Hindlimb muscle (tissue), 1 donor: ENCODE measurements at regions not wholly inside any gene's neighbourhood (a gene's known extent, or its start where the extent isn't known, plus 50 kb on each side); places are given as distances from the start of the nearest gene placed in this dataset.
"Not testable (repeated sequence)": the region's sequence is repeated elsewhere in the genome, so short reads cannot be mapped to it uniquely, and the experiment has no call there.

ENCODE experiments used
- DNase-seq: peaks from one replicate; pipeline ENCODE4 v3.0.0-alpha.2; 2013

DNA sequence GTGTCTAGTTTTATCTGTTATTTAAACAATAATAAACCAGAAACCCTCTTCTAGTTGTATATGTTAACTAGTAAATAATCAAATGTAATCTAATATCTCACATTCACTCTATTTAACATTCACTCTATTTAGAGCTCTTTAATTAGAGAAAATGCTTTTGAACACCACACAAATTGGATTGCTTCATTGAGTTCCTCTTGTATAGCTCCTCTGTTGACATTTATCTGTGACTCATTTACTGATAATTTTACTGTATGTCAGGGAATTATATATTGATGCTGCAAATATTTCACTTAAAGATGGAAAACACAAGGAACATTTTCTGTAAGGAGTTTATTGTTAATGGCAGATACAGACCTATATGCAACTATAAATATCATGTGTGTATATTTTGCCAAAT lies 594.6 kb downstream of the COL12A1 start:
- DNase-seq = no peak

DNA sequence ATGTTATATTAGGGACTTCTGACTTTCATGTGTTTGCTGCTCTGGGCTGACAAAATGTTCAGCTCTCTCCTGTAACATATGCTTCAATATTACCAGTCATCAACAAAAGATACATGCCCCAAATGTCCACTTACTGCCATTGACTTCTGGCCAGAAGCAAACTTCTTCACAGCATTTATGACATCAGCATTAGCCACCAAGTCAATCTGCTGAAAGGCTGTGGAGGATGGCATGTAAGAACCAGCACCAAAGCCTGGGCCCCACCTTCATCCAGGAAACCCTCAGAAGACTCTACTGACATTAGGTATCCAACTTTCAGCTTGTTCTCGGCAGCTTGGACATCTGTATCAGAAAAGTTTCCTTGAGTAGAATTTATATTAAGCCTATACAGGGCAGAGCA lies 595.5 kb downstream of the COL12A1 start:
- no peak for DNase-seq

- no peak for DNase-seq
Measured at GRCh38 chr6:74609871-74610270, 596.0 kb downstream of the COL12A1 start.

DNA sequence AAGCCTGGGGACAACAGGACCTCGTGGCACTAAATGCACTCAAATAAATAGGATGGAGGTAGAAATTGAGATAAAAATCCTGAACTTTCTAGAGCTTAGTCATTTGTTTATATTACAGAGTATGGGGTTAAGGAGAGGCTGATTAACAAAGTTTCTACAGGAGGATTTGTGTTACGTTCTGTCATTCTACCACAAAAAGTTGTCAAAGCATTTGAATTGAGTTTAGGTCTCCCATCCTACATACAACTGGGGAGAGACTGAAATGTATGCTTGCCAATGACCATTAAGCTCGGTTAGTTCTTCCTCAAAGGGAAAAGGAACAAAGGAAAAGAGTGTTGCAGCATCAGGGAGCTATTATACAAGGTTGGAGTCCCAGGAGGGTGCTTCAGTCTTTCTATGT lies 597.9 kb downstream of the COL12A1 start:
- DNase-seq = no peak

GRCh38 chr6:74607468-74607867 lies 598.4 kb downstream of the COL12A1 start:
- DNase-seq = no peak

- DNase-seq = peak; percentile 55
Measured at GRCh38 chr6:74606582-74607071, 599.2 kb downstream of the COL12A1 start.

DNA sequence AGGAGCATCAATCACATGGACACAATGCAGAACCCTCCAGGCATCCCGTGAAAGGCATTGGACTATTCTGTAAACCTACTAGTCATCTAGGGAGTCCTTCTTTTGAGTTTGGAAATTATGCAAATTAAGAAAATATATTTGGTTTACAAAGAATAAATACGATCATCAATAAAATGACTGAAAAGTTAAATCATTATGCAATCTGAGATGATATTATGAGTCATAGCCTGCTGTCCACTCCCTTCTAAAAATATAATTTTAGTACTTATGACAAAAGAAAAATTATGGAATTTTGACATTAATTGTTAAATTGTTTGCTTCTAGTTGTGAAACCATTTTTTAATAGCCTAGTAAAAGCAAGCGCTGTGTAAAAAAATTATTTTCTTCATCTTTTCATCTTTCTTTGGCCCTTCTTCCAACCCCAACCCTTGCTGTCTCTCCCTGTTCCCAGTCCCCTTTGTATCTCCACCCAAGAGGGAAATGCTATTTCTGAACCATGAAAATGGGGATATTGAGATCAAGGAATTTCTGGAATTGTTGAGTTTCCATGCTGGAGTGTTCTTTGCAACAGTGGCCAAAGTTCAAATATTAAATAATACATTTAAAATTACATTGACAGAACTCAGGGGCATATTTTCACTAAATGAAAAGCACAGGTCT lies 599.8 kb downstream of the COL12A1 start:
- DNase-seq = no peak

GRCh38 chr6:74604279-74604678 lies 601.6 kb downstream of the COL12A1 start:
- DNase-seq = no peak

GRCh38 chr6:74603322-74604076 lies 602.4 kb downstream of the COL12A1 start:
- no peak for DNase-seq

- no peak for DNase-seq
Measured at GRCh38 chr6:74602206-74602605, 603.6 kb downstream of the COL12A1 start.

- no peak for DNase-seq
Measured at GRCh38 chr6:74598462-74599393, 607.1 kb downstream of the COL12A1 start.

- no peak for DNase-seq
Measured at GRCh38 chr6:74597840-74598239, 608.0 kb downstream of the COL12A1 start.

DNA sequence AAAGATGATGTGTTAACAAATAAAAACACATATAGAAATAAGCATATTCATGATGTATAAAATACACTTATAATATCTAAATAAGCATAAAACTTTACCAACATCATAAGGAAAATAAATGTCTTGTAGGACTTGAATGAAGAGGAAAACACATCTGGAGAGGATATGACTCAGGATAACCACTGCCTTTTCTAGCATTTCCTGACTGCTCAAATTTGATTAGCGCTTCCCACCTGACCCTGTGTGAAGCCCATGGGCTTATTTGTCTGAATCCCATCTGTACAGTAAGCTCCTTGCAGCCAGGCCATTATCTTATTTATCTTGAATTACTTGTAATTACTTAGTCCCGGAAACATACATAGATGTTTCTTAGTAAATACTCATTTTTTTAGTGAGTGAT lies 608.6 kb downstream of the COL12A1 start:
- DNase-seq = no peak

- DNase-seq = no peak
Measured at GRCh38 chr6:74596588-74596987, 609.3 kb downstream of the COL12A1 start.

DNA sequence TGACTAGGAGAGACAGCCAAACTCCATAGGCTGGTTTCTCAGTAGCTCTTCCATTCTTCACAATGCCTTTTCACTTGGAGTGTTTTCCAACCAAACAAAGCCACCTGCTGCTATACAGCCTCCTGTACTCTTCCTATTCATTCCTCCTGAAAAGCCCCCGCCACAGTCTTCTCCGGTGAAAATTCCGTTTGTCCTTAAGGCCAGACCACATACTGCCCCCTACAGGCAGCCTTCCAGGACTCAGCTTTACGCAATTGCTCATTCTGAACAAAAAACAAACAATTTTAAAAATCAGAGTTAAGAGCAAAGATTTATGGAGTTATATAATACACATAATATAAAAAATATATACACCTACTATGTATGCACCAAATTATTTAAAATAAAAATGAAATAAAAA lies 611.5 kb downstream of the COL12A1 start:
- DNase-seq = not testable (repeated sequence)

DNA sequence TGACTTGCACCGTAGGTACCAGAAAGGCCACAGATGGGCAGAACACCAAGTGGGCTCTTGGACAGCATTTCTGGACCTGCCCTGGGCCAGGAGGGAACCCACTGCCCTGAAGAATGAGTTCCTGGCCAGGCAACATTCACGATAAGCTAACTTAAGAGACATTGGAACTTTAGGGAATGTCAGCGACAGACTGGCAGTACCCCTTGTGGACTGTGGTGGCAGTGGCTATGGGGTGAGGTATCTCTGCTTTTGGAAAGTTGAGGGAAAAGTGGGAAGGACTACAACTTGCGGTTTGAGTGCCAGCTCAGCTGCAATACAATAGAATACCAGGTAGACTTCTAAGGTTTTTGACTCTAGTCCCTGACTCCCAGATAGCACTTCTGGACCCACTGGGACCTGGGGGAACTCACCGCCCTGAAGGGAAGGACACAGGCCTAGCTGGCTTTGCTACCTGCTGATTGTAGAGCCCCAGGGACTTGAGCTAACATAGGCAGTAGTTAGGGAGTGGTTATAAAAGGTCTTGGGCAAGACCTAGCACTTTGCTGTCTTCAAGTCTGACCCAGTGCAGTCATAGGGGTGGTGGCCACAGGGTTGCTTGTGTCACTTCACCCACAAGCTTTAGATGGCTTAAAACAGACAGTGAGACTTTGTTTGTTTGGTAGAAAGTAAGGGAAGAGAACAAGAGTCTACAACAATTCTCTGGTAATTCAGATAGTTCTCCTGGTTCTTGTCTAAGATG lies 617.6 kb downstream of the COL12A1 start:
- DNase-seq = no peak

DNA sequence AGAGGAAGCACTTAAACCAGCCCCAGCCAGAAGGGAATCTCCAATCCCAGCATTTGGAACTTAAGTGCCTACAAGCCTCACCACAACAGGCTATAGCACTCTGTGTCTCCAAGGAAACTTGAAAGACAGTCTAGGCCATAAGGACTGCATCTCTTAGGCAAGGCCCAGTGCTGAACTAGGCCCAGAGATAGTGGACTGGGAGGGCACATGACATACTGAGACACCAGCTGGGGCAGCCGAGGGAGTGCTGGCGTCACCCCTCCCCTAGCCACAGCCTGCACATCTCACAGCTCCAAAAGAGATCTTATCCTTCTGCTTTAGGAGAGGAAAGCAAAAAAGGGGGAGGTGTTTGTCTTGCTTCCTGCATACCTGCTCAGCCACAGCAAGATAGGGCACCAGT lies 618.5 kb downstream of the COL12A1 start:
- no peak for DNase-seq

DNA sequence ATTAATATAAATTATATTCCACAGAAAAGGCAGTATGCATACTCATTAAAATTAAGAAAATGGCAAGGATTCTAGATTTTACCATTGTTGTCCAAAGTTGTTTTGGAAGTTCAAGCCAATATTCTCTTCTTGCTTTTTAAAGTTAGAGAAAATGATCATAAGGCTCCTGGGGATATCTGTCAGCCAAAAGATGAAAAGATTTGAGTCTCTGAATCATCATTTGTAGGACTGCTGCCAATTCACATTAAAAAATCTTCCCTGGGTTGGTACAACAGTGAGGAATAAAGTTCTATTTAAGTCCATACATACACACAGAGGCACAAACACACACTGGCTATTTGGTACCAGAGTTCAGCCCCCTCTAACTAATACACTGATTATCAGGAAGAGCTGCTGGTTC lies 620.1 kb downstream of the COL12A1 start:
- DNase-seq = no peak

GRCh38 chr6:74581681-74582080 lies 624.2 kb downstream of the COL12A1 start:
- no peak for DNase-seq

DNA sequence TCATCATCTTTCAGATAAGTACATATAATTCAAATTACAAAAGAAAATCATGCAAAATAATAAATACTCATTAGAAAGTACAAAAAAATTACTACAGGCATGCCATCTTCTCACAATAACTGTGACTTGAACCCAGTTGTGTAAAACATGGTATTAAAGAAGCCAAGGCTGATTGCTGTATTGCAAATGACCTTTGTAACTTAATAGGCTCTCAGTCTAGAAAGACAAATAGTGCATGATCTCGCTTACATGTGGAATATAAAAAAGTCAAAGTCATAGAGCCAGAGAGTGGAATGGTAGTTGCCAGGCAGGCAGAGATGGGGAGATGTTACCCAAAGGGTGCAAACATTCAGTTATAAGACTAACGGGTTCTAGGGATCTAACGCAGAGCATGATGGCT lies 626.1 kb downstream of the COL12A1 start:
- no peak for DNase-seq

GRCh38 chr6:74579047-74579446 lies 626.8 kb downstream of the COL12A1 start:
- DNase-seq = peak; percentile 51

- DNase-seq = no peak
Measured at GRCh38 chr6:74578339-74578738, 627.5 kb downstream of the COL12A1 start.
